Suprapubic skin (tissue), 4 donors: ENCODE measurements at regions not wholly inside any gene's neighbourhood (a gene's known extent, or its start where the extent isn't known, plus 50 kb on each side); places are given as distances from the start of the nearest gene placed in this dataset.

Experiments used
- DNase-seq, 2 donors: peaks; one replicate each; pipeline ENCODE4 v3.0.0-alpha.2; 2019; ENCODE audit warnings: low spot score in 2 of 2
- H3K27ac ChIP-seq: fragments of 200-600 bp; sonication (generic); one replicate; pipeline ENCODE4 v1.5.1; 2019
- H3K27me3 ChIP-seq: fragments of 200-600 bp; sonication (generic); one replicate; pipeline ENCODE4 v1.5.1; 2019
- H3K36me3 ChIP-seq: fragments of 200-600 bp; sonication (generic); one replicate; pipeline ENCODE4 v1.5.1; 2019
- H3K4me1 ChIP-seq: fragments of 200-600 bp; sonication (generic); one replicate; pipeline ENCODE4 v1.5.1; 2019
- H3K4me3 ChIP-seq: fragments of 200-600 bp; sonication (generic); one replicate; pipeline ENCODE4 v1.5.1; 2019; ENCODE audit warnings: mild to moderate bottlenecking
- H3K9me3 ChIP-seq: fragments of 200-600 bp; sonication (generic); one replicate; pipeline ENCODE4 v1.5.1; 2019
- EP300 ChIP-seq: sonication (generic); formaldehyde crosslinking; IDR thresholded peaks from one replicate; pipeline ENCODE4 v1.6.1; 2017; ENCODE audit warnings: antibody characterized with exemption
- POLR2A ChIP-seq, 2 donors: fragments of 450-650 bp; IDR thresholded peaks; one replicate each; pipeline ENCODE4 v1.6.1; 2017; ENCODE audit warnings: antibody characterized with exemption in 2 of 2, mild to moderate bottlenecking in 2 of 2, moderate library complexity in 2 of 2
- POLR2AphosphoS5 ChIP-seq, 3 donors: sonication (generic); formaldehyde crosslinking; IDR thresholded peaks; one replicate each; pipeline ENCODE4 v1.6.1; 2017; ENCODE audit warnings: antibody characterized with exemption in 3 of 3
- WGBS: methylation state at CpG from one replicate; pipeline ENCODE4 v1.1.5; 2018; 5-methylcytosine and 5-hydroxymethylcytosine counted together
- TF ChIP-seq, protein P1 (sequence below), 2 donors: fragments of 200-600 bp in 1 of 2; fragments of 450-650 bp in 1 of 2; sonication (generic) in 1 of 2; IDR thresholded peaks; one replicate each; pipeline ENCODE4 v1.5.1; 2016 to 2019; ENCODE audit warnings: antibody characterized with exemption in 2 of 2, mild to moderate bottlenecking in 1 of 2, moderate library complexity in 1 of 2

DNA sequence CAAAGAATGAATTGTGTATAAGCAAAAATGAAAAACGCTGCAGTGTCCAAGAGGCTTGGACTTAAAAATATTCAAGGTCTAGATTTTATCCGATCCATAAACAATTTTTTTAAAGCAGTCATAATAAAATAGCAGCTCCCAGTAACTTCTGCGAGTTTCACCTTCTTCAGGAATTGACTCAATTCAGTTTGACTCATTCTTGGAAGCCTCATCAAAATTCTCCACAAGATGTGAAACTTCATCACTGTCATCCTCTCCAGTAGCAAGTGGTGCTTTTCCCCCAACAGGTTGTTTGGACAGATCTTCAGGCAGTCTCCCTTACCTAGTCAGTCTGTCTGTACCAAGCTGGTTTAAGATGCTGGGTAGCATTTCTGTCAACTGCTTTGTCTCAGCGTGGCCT is 93.5 kb upstream of the FOXG1 start:
- no peaks in the 10 kb centered on the region for H3K4me1 ChIP-seq
- H3K9me3 ChIP-seq, result no peaks in the 10 kb centered on the region
- H3K4me3 ChIP-seq, result no peak overlapping the region
- no peak overlapping the region for H3K27ac ChIP-seq
- no peak for DNase-seq
- WGBS, result 79% methylated on average over 4 of the region's 4 CpGs
- TF ChIP-seq POLR2A (IDR thresholded peaks at IDR 0.05) (no peak), EP300 (no peak), POLR2AphosphoS5 (IDR thresholded peaks at IDR 0.05) (no peak)
- TF ChIP-seq, protein P1, sequence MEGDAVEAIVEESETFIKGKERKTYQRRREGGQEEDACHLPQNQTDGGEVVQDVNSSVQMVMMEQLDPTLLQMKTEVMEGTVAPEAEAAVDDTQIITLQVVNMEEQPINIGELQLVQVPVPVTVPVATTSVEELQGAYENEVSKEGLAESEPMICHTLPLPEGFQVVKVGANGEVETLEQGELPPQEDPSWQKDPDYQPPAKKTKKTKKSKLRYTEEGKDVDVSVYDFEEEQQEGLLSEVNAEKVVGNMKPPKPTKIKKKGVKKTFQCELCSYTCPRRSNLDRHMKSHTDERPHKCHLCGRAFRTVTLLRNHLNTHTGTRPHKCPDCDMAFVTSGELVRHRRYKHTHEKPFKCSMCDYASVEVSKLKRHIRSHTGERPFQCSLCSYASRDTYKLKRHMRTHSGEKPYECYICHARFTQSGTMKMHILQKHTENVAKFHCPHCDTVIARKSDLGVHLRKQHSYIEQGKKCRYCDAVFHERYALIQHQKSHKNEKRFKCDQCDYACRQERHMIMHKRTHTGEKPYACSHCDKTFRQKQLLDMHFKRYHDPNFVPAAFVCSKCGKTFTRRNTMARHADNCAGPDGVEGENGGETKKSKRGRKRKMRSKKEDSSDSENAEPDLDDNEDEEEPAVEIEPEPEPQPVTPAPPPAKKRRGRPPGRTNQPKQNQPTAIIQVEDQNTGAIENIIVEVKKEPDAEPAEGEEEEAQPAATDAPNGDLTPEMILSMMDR (IDR thresholded peaks at IDR 0.05), result no peak
- no peaks in the 10 kb centered on the region for H3K27me3 ChIP-seq
- no peaks in the 10 kb centered on the region for H3K36me3 ChIP-seq

DNA sequence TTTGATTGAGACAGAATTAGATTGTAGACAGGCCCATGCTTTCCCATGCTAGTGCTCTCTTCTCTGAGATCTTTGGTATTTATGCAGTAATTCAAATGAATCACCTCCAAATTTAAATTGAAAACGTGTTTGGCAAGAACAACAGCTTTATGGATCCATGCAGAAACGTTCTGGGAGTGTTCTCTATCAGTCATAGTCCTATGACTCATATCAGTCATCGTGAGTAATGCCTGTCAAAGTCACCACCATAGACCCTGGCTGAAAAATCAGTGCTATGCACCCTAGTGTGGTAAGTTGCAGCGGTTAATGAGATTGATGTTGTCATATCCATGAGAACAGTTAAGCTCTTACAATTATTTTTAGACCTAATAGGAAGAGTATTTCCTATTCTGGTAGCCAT is 90.1 kb upstream of the FOXG1 start:
- TF ChIP-seq EP300, result no peak
- no peak for TF ChIP-seq POLR2AphosphoS5 (IDR thresholded peaks at IDR 0.05)
- no peak for TF ChIP-seq POLR2A (IDR thresholded peaks at IDR 0.05)
- TF ChIP-seq, protein P1 (IDR thresholded peaks at IDR 0.05), result no peak
- Histone ChIP-seq H3K9me3 (no peaks in the 10 kb centered on the region), H3K4me3 (no peak overlapping the region), H3K36me3 (no peaks in the 10 kb centered on the region), H3K27me3 (no peaks in the 10 kb centered on the region), H3K4me1 (no peaks in the 10 kb centered on the region), H3K27ac (no peak overlapping the region)
- 24% methylated on average over 4 of the region's 4 CpGs for WGBS
- DNase-seq, result no peak

DNA sequence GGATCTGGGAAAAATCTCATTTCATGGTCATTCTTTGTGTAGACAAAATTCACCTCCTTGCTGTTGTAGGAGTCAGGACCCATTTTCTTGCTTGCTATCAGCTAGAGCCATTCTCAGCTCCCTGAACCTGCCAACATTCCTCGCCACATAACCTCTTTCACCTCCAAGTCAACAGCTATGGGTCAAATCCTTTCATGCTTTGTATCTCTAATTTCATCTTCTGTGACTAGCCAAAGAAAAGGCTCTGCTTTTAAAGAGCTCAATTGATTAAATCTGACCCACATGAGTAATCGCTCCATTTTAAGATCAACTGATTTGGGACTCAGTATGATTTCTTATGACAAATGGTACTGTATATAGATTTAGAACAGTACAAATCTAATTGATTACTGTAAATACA is 89.2 kb upstream of the FOXG1 start:
- no peak for DNase-seq
- Histone ChIP-seq H3K9me3 (no peaks in the 10 kb centered on the region), H3K4me3 (no peak overlapping the region), H3K36me3 (no peaks in the 10 kb centered on the region), H3K27me3 (no peaks in the 10 kb centered on the region), H3K4me1 (no peaks in the 10 kb centered on the region), H3K27ac (no peak overlapping the region)
- TF ChIP-seq EP300 (no peak), POLR2A (IDR thresholded peaks at IDR 0.05) (no peak), POLR2AphosphoS5 (IDR thresholded peaks at IDR 0.05) (no peak)
- TF ChIP-seq, protein P1 (IDR thresholded peaks at IDR 0.05), result no peak
- 82% methylated on average over 2 of the region's 2 CpGs for WGBS

DNA sequence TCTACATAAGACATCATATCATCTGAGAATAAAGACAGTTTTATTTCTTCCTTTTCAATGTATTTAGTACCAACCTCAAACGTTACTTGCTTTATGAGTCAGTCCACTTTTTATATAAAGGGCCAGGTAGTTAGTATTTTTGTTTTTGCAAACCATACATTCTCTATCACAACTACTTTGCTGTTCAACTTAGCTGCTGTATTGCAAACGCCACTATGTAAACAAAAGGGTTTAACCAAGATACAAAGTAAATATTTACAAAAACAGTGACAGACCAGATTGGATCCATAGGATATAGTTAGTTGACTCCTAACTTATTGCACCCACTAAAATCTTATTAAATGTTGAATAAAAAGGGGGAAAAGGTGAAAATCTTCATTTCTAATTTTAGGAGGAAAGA is 87.7 kb upstream of the FOXG1 start:
- H3K4me3 ChIP-seq, result no peak overlapping the region

DNA sequence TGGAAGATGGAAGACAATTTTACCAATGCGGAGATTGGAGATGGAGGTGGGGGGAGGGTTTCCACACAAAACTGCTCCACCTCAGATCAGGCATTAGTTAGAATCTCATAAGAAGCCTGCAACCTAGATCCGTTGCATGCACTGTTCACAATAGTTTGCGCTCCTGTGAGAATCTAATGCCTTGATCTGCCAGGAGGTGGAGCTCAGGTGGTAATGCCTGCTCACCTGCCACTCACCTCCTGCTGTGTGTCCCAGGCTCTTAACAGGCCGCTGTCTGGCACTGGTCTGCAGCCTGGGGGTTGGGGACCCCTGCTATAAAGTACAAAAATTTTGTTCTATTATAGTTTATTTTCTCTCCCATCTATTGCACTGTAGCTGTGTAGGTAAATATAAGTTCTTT is 84.9 kb upstream of the FOXG1 start:
- Histone ChIP-seq H3K27ac (no peak overlapping the region), H3K4me3 (no peak overlapping the region), H3K9me3 (no peaks in the 10 kb centered on the region), H3K4me1 (no peaks in the 10 kb centered on the region), H3K36me3 (no peaks in the 10 kb centered on the region), H3K27me3 (no peaks in the 10 kb centered on the region)
- WGBS, result 66% methylated on average over 4 of the region's 4 CpGs
- no peak for DNase-seq
- TF ChIP-seq POLR2AphosphoS5 (IDR thresholded peaks at IDR 0.05) (no peak), EP300 (no peak), POLR2A (IDR thresholded peaks at IDR 0.05) (no peak)

More for the DNA sequence above, 87.7 kb upstream of the FOXG1 start:
- no peaks in the 10 kb centered on the region for H3K9me3 ChIP-seq
- no peak overlapping the region for H3K27ac ChIP-seq
- no peak for TF ChIP-seq EP300
- no peak for TF ChIP-seq POLR2AphosphoS5 (IDR thresholded peaks at IDR 0.05)
- no peak for TF ChIP-seq POLR2A (IDR thresholded peaks at IDR 0.05)
- TF ChIP-seq, protein P1 (IDR thresholded peaks at IDR 0.05), result no peak
- H3K36me3 ChIP-seq, result no peaks in the 10 kb centered on the region
- DNase-seq, result no peak
- H3K27me3 ChIP-seq, result no peaks in the 10 kb centered on the region
- WGBS, result 46% methylated on average over 2 of the region's 2 CpGs
- no peaks in the 10 kb centered on the region for H3K4me1 ChIP-seq

DNA sequence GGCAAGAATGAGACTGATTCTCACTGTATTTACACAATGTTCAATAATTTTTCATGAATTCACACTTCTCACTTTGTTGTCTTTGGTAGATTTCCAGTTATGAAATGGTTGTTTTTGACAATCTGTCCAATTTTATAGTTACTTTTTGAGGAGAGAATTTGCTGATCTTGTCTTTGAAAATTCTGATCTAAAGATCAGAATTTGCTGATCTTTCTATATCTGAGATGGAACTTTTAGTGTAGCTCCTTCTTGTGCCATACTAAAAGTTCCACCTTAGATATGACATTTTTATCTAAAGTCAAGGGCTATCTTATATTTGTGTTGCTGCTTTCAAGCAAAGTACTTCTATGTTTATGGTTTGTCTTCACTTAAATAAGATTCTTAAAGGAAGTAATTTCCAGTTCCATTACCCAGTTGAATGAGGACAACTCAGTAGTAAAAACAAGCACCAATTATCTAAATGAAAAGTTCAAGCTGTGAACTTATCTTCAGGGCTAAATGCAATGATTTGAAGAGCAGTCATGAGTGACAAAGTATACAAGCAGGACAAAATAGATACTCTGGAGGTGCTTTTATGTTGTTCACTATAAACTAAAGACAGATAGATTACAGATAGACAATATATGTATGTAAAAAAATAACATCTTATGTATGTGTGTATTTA is 76.4 kb upstream of the FOXG1 start:
- Histone ChIP-seq H3K27me3 (no peaks in the 10 kb centered on the region), H3K4me3 (no peak overlapping the region), H3K36me3 (no peaks in the 10 kb centered on the region), H3K4me1 (no peaks in the 10 kb centered on the region), H3K9me3 (no peaks in the 10 kb centered on the region), H3K27ac (no peak overlapping the region)
- no peak for DNase-seq
- TF ChIP-seq, protein P1 (IDR thresholded peaks at IDR 0.05), result no peak
- no peak for TF ChIP-seq POLR2A (IDR thresholded peaks at IDR 0.05)
- no peak for TF ChIP-seq EP300
- TF ChIP-seq POLR2AphosphoS5 (IDR thresholded peaks at IDR 0.05), result no peak
